Breast epithelium (tissue), 4 donors: ENCODE measurements at regions not wholly inside any gene's neighbourhood (a gene's known extent, or its start where the extent isn't known, plus 50 kb on each side); places are given as distances from the start of the nearest gene placed in this dataset.
"Not testable (repeated sequence)": the region's sequence is repeated elsewhere in the genome, so short reads cannot be mapped to it uniquely, and the experiment has no call there.

Experiments
- DNase-seq, 2 donors: peaks; one replicate each; pipeline ENCODE4 v3.0.0-alpha.2; 2019; ENCODE audit warnings: low spot score in 2 of 2
- H3K27ac ChIP-seq, 2 donors: fragments of 200-600 bp; sonication (generic) in 1 of 2; one replicate each; pipeline ENCODE4 v1.5.1; 2016 to 2019; ENCODE audit warnings: mild to moderate bottlenecking in 1 of 2
- H3K27me3 ChIP-seq, 2 donors: fragments of 200-600 bp; sonication (generic) in 1 of 2; one replicate each; pipeline versions ENCODE4 v1.5.1 to v1.6.0; 2017 to 2019; ENCODE audit warnings: control low read depth in 1 of 2, mild to moderate bottlenecking in 1 of 2
- H3K36me3 ChIP-seq: fragments of 200-600 bp; one replicate; pipeline ENCODE4 v1.5.1; 2019
- H3K4me1 ChIP-seq, 2 donors: fragments of 200-600 bp; sonication (generic); one replicate each; pipeline ENCODE4 v1.5.1; 2016 to 2019; ENCODE audit warnings: control low read depth in 1 of 2
- H3K4me3 ChIP-seq, 3 donors: fragments of 200-600 bp; sonication (generic); 1 replicate in 2 of 3; 2 replicates in 1 of 3; pipeline ENCODE4 v1.5.1; 2016 to 2019; ENCODE audit warnings: mild to moderate bottlenecking in 3 of 3, moderate library complexity in 2 of 3
- H3K9me3 ChIP-seq, 2 donors: fragments of 200-600 bp; sonication (generic) in 1 of 2; one replicate each; pipeline ENCODE4 v1.5.1; 2016 to 2019; ENCODE audit warnings: control low read depth in 1 of 2
- POLR2A ChIP-seq: fragments of 450-650 bp; IDR thresholded peaks from one replicate; pipeline ENCODE4 v1.6.1; 2016; ENCODE audit warnings: antibody characterized with exemption, mild to moderate bottlenecking, moderate library complexity
- POLR2AphosphoS5 ChIP-seq, 3 donors: sonication (generic); formaldehyde crosslinking; IDR thresholded peaks; one replicate each; pipeline ENCODE4 v1.6.1; 2017; ENCODE audit warnings: antibody characterized with exemption in 3 of 3
- intact Hi-C: fragments of 100-400 bp; cut with DNase I; formaldehyde crosslinking; loops from one replicate; pipeline ENCODE4 v1.15.1; 2023; ENCODE audit warnings: low total_unique reads
- TF ChIP-seq, protein P1 (sequence below), 3 donors: fragments of 450-650 bp; IDR thresholded peaks; one replicate each; pipeline ENCODE4 v1.5.1; 2016 to 2017; ENCODE audit warnings: antibody characterized with exemption in 3 of 3, mild to moderate bottlenecking in 3 of 3, moderate library complexity in 3 of 3

DNA sequence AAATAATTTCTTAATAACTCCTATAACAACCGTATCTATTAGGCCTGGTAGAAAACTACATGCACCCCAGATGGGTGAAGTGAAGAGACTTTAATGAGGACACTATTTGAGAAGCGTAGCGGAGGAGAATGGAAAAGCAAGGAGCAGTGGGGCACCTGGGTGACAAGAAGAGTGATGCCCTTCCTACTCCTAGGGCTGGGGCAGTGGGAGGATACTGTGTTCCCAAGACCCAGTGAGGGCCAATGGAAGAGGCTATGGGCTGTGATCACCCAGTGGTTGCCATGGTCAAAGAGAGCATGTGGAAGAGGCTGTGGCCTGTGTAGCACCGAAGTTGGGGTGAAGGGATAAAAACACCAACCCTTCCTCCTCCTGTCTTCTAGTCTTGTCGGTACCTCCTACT lies 86.5 kb upstream of the SHISA3 start:
- H3K27me3 ChIP-seq: no peaks in the 10 kb centered on the region
- H3K4me3 ChIP-seq: no peak overlapping the region
- TF ChIP-seq, protein P1, sequence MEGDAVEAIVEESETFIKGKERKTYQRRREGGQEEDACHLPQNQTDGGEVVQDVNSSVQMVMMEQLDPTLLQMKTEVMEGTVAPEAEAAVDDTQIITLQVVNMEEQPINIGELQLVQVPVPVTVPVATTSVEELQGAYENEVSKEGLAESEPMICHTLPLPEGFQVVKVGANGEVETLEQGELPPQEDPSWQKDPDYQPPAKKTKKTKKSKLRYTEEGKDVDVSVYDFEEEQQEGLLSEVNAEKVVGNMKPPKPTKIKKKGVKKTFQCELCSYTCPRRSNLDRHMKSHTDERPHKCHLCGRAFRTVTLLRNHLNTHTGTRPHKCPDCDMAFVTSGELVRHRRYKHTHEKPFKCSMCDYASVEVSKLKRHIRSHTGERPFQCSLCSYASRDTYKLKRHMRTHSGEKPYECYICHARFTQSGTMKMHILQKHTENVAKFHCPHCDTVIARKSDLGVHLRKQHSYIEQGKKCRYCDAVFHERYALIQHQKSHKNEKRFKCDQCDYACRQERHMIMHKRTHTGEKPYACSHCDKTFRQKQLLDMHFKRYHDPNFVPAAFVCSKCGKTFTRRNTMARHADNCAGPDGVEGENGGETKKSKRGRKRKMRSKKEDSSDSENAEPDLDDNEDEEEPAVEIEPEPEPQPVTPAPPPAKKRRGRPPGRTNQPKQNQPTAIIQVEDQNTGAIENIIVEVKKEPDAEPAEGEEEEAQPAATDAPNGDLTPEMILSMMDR (IDR thresholded peaks at IDR 0.05): no peak
- TF ChIP-seq POLR2A (no peak), POLR2AphosphoS5 (IDR thresholded peaks at IDR 0.05) (no peak)
- no peaks in the 10 kb centered on the region for H3K4me1 ChIP-seq
- H3K9me3 ChIP-seq: no peaks in the 10 kb centered on the region
- DNase-seq: no peak
- H3K36me3 ChIP-seq: no peaks in the 10 kb centered on the region
- intact Hi-C loops: no loop called here
- H3K27ac ChIP-seq: no peak overlapping the region

DNA sequence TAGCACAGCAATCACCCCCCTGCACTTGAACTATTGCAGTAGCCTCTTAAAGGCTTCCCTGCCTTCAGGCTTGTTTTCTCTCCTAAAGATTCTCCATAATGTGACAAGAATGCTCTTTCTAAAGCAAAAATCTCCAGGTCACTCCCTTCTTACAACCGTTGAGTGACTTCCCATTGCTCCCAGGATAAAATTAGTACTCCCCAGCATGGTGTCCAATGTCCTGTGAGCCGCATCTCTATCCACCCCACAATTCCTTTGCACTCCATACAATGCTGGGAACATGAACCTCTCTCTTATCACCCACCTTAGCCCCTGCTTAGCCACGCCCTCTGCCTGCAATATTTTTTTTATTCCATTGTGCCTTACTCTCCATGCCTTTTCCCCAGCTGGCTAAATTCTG lies 85.7 kb upstream of the SHISA3 start:
- intact Hi-C loops: no loop called here
- Histone ChIP-seq H3K4me1 (no peaks in the 10 kb centered on the region), H3K36me3 (no peaks in the 10 kb centered on the region), H3K9me3 (no peaks in the 10 kb centered on the region), H3K27me3 (no peaks in the 10 kb centered on the region), H3K27ac (no peak overlapping the region), H3K4me3 (no peak overlapping the region)
- TF ChIP-seq, protein P1 (IDR thresholded peaks at IDR 0.05): no peak
- TF ChIP-seq POLR2AphosphoS5 (IDR thresholded peaks at IDR 0.05): no peak
- TF ChIP-seq POLR2A: no peak
- no peak for DNase-seq

DNA sequence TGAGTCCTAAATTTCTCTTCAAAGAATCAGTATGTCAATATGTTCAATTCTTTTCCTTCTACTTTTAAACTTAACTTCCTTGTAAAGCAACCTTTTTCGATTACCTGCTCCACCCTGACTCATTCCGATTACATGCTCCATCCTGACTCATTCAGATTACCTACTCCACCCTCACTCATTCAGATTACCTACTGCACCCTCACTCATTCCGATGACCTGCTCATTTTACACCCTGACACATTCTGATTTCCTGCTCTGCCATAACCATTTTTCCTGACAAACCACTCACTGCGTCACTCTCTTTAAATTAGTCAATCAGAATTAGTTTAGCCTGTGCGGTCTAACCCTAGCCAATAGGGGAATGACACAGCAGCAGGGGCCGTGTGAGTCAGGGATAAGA lies 83.9 kb upstream of the SHISA3 start:
- intact Hi-C loops, H3K4me1 ChIP-seq, H3K36me3 ChIP-seq, H3K4me3 ChIP-seq, DNase-seq, H3K27ac ChIP-seq, H3K9me3 ChIP-seq, H3K27me3 ChIP-seq: not testable (repeated sequence)

DNA sequence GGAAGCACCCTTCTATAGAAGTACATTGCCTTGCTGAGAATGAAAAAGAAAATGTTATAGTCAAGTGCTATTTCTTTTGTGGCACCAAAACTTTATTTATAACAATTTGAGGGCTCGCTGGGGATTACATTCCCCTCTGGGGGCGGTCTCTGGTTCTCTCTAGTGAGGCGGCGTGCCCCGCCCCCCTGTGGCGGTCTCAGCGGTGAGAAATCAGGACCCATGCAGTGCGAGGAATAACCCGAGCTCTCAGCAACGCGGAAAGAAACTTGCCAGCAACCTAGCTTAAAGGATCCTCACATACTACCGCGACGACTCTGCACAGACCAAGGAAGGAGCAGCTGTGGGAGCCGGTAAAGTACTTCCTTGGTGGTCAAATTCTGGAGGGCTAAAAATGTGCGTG lies 83.4 kb upstream of the SHISA3 start:
- Histone ChIP-seq H3K36me3 (no peaks in the 10 kb centered on the region), H3K27me3 (no peaks in the 10 kb centered on the region), H3K4me3 (no peak overlapping the region), H3K9me3 (no peaks in the 10 kb centered on the region), H3K27ac (no peak overlapping the region), H3K4me1 (no peaks in the 10 kb centered on the region)
- TF ChIP-seq POLR2AphosphoS5 (IDR thresholded peaks at IDR 0.05) (no peak), POLR2A (no peak)
- TF ChIP-seq, protein P1 (IDR thresholded peaks at IDR 0.05): no peak
- DNase-seq: no peak
- intact Hi-C loops: no loop called here

DNA sequence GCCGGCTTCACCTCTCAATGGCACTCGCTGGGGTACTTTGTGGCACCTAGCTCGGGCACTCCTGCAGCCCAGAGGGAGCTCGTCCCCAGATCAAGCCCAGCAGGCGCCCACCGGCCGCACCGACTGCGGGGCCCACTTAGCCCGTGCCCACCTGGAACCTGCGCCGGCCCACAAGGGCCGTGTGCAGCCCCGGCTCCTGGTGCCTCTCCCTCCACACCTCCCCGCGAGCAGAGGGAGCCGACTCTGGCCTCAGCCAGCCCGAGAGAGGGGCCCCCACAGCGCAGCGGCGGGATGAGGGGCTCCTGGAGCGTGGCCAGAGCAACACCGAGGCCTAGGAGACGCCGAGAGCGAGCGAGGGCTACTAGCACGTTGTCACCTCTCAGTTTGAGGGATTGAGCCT lies 82.1 kb upstream of the SHISA3 start:
- Histone ChIP-seq H3K27ac (no peak overlapping the region), H3K36me3 (no peaks in the 10 kb centered on the region), H3K9me3 (no peaks in the 10 kb centered on the region), H3K4me1 (no peaks in the 10 kb centered on the region), H3K27me3 (no peaks in the 10 kb centered on the region), H3K4me3 (no peak overlapping the region)
- intact Hi-C loops: no loop called here
- no peak for TF ChIP-seq POLR2A
- TF ChIP-seq POLR2AphosphoS5 (IDR thresholded peaks at IDR 0.05): no peak
- TF ChIP-seq, protein P1 (IDR thresholded peaks at IDR 0.05): no peak
- no peak for DNase-seq

DNA sequence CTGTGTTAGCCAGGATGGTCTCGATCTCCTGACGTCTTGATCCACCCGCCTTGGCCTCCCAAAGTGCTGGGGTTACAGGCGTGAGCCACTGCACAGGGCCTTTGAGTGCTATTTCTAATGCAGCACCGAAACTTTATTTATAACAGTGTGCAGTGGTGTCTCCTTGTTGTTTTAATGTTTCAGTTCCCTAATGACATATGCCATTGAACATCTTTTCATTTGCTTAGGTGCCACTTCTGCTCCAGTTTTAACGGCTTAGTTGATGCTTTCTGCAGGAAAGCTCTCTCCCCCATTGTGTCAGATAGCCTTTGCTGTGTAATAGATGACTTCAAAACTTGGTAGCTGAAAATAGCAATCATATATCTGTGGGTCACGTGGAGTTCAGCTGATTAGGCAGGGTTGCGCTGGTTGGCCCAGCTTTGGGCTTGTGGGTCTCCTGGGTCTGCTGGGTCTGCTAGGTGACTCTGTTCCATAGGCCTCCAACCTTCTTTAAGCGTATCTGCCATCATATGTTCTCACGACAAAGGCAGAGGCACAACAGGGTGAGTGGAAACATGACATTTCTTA lies 76.4 kb upstream of the SHISA3 start:
- no peak overlapping the region for H3K27ac ChIP-seq
- intact Hi-C loops: no loop called here
- H3K4me3 ChIP-seq: no peak overlapping the region
- H3K9me3 ChIP-seq: no peaks in the 10 kb centered on the region
- no peaks in the 10 kb centered on the region for H3K36me3 ChIP-seq
- DNase-seq: no peak
- no peaks in the 10 kb centered on the region for H3K4me1 ChIP-seq
- TF ChIP-seq, protein P1 (IDR thresholded peaks at IDR 0.05): no peak
- no peak for TF ChIP-seq POLR2AphosphoS5 (IDR thresholded peaks at IDR 0.05)
- no peak for TF ChIP-seq POLR2A
- no peaks in the 10 kb centered on the region for H3K27me3 ChIP-seq
